DND-41 (cell line): ENCODE measurements at regions not wholly inside any gene's neighbourhood (a gene's known extent, or its start where the extent isn't known, plus 50 kb on each side); places are given as distances from the start of the nearest gene placed in this dataset.

Experiments used
- EZH2 ChIP-seq: IDR thresholded peaks from 3 replicates; pipeline ENCODE4 v1.6.1; 2012; ENCODE audit warnings: borderline replicate concordance, low read depth, mild to moderate bottlenecking, moderate library complexity, low read length, inconsistent platforms; ENCODE audit not compliant: severe bottlenecking
- TF ChIP-seq, protein P1 (sequence below): IDR thresholded peaks from 2 replicates; pipeline ENCODE4 v1.5.1; 2012; ENCODE audit warnings: borderline replicate concordance, low read length, moderate library complexity, mild to moderate bottlenecking; ENCODE audit not compliant: poor library complexity, severe bottlenecking; ENCODE audit errors: extremely low read depth

- TF ChIP-seq, protein P1, sequence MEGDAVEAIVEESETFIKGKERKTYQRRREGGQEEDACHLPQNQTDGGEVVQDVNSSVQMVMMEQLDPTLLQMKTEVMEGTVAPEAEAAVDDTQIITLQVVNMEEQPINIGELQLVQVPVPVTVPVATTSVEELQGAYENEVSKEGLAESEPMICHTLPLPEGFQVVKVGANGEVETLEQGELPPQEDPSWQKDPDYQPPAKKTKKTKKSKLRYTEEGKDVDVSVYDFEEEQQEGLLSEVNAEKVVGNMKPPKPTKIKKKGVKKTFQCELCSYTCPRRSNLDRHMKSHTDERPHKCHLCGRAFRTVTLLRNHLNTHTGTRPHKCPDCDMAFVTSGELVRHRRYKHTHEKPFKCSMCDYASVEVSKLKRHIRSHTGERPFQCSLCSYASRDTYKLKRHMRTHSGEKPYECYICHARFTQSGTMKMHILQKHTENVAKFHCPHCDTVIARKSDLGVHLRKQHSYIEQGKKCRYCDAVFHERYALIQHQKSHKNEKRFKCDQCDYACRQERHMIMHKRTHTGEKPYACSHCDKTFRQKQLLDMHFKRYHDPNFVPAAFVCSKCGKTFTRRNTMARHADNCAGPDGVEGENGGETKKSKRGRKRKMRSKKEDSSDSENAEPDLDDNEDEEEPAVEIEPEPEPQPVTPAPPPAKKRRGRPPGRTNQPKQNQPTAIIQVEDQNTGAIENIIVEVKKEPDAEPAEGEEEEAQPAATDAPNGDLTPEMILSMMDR, result no peak
- TF ChIP-seq EZH2, result no peak
These were observed 1630.3 kb downstream of the RPA4 start for GRCh38 chrX:98514032-98514431.
